ENCODE measurements at regions not wholly inside any gene's neighbourhood (a gene's known extent, or its start where the extent isn't known, plus 50 kb on each side); places are given as distances from the start of the nearest gene placed in this dataset.
A peak's percentile ranks its signal among the peaks of the same experiment; 100 is the strongest.
"Not testable (repeated sequence)": the region's sequence is repeated elsewhere in the genome, so short reads cannot be mapped to it uniquely, and the experiment has no call there.

DNA sequence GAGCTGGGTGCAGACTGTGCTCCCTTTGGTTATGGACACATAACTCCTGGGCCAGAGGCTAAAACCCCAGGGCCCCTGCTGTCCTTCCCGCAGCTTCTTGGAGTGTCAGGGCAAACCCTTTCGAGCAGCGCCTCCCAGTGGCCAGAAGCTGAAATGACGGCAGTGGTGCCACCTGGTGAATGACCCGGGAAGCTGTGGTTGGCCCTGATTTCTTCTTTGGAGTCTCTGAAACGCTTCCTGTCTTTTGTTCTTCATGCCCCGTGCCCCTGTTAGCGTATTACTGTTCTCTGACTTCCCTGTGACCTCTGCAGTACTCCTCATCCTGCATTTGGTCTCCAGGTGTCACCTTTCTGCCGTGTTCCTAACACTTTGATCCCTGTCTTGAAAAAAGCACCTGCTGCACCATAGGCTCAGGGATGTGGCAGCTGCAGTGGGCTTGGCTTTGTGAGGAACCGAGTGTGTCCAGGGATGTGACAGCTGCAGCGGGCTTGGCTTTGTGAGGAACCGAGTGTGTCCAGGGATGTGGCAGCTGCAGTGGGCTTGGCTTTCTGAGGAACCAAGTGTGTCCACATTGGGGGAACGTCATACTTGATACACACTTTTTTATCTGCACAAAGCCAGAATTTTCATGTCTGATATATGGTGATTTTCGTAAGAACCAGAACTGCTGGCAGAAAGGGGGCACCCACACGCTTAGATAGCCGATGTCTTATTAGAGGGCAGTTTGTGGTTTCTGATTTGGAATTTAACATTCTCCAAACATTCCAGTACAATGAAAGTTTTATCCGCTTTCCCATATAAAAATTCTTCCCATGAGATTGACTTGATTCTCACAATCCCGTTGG lies 241.8 kb upstream of the FRG2C start:
- H3K27ac ChIP-seq (ENCODE audit: low read depth in 1 of 3, low read length in 2 of 3); H3K27me3 ChIP-seq (ENCODE audit: control insufficient read depth in 3 of 3, insufficient read depth in 3 of 3, low read length in 3 of 3); H3K4me1 ChIP-seq (ENCODE audit: control insufficient read depth in 3 of 3, insufficient read depth in 2 of 3, low read depth in 1 of 3, low read length in 2 of 3); DNase-seq; FAIRE-seq; H3K4me3 ChIP-seq (ENCODE audit: low read depth in 1 of 3, low read length in 3 of 3); H3K9me3 ChIP-seq (ENCODE audit: control insufficient read depth in 2 of 2, insufficient read depth in 1 of 2, low read depth in 1 of 2, low read length in 1 of 2): not testable (repeated sequence)
- peaks cover 0 to 23% (median 6%) of the 10 kb centered on the region in 3 donors for H3K36me3 ChIP-seq (ENCODE audit: control insufficient read depth in 3 of 3, insufficient read depth in 2 of 3, low read depth in 1 of 3, low read length in 3 of 3)
- 45 to 49% (median 47%) methylated on average over 17 to 18 of the region's 18 CpGs for WGBS, 3 donors

GRCh38 chr3:75425379-75425778 lies 238.7 kb upstream of the FRG2C start:
- not testable (repeated sequence) for H3K4me3 ChIP-seq (ENCODE audit: low read depth in 1 of 3, low read length in 3 of 3); H3K9me3 ChIP-seq (ENCODE audit: control insufficient read depth in 2 of 2, insufficient read depth in 1 of 2, low read depth in 1 of 2, low read length in 1 of 2); H3K4me1 ChIP-seq (ENCODE audit: control insufficient read depth in 3 of 3, insufficient read depth in 2 of 3, low read depth in 1 of 3, low read length in 2 of 3); DNase-seq; H3K27me3 ChIP-seq (ENCODE audit: control insufficient read depth in 3 of 3, insufficient read depth in 3 of 3, low read length in 3 of 3); FAIRE-seq; H3K27ac ChIP-seq (ENCODE audit: low read depth in 1 of 3, low read length in 2 of 3)
- H3K36me3 ChIP-seq (ENCODE audit: control insufficient read depth in 3 of 3, insufficient read depth in 2 of 3, low read depth in 1 of 3, low read length in 3 of 3): peaks cover 0 to 35% (median 6%) of the 10 kb centered on the region in 3 donors
- WGBS, 3 donors: 89 to 97% (median 96%) methylated on average over 11 of the region's 11 CpGs

DNA sequence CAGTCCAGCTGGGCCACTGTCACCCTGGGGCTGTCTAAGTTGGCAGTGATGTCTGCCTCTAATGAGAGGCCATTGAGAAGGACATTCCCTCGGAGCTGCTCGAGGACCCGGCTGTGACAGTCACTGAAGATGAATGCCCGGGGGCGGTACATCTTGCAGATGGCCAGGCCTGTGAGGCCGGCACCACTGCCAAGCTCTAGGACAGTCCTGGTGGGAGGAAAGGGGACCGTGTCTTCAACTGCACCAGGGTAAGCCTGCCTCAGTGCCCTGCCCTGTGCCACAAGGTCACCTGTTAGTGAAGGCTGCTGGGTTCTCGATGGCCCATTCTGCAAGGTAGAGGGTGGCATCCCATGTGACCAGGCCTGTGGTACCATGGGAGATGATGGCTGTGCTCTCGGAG lies 236.6 kb upstream of the FRG2C start:
- not testable (repeated sequence) for H3K4me3 ChIP-seq (ENCODE audit: low read depth in 1 of 3, low read length in 3 of 3); FAIRE-seq; H3K27me3 ChIP-seq (ENCODE audit: control insufficient read depth in 3 of 3, insufficient read depth in 3 of 3, low read length in 3 of 3); DNase-seq; H3K4me1 ChIP-seq (ENCODE audit: control insufficient read depth in 3 of 3, insufficient read depth in 2 of 3, low read depth in 1 of 3, low read length in 2 of 3); H3K27ac ChIP-seq (ENCODE audit: low read depth in 1 of 3, low read length in 2 of 3); H3K9me3 ChIP-seq (ENCODE audit: control insufficient read depth in 2 of 2, insufficient read depth in 1 of 2, low read depth in 1 of 2, low read length in 1 of 2)
- H3K36me3 ChIP-seq (ENCODE audit: control insufficient read depth in 3 of 3, insufficient read depth in 2 of 3, low read depth in 1 of 3, low read length in 3 of 3): peaks cover 0 to 39% (median 6%) of the 10 kb centered on the region in 3 donors
- WGBS, 3 donors: 91 to 92% (median 91%) methylated on average over 9 of the region's 9 CpGs

GRCh38 chr3:75427906-75428305 lies 236.2 kb upstream of the FRG2C start:
- H3K36me3 ChIP-seq (ENCODE audit: control insufficient read depth in 3 of 3, insufficient read depth in 2 of 3, low read depth in 1 of 3, low read length in 3 of 3): peaks cover 0 to 38% (median 6%) of the 10 kb centered on the region in 3 donors
- not testable (repeated sequence) for H3K4me1 ChIP-seq (ENCODE audit: control insufficient read depth in 3 of 3, insufficient read depth in 2 of 3, low read depth in 1 of 3, low read length in 2 of 3); H3K9me3 ChIP-seq (ENCODE audit: control insufficient read depth in 2 of 2, insufficient read depth in 1 of 2, low read depth in 1 of 2, low read length in 1 of 2); FAIRE-seq; H3K27me3 ChIP-seq (ENCODE audit: control insufficient read depth in 3 of 3, insufficient read depth in 3 of 3, low read length in 3 of 3); DNase-seq; H3K27ac ChIP-seq (ENCODE audit: low read depth in 1 of 3, low read length in 2 of 3); H3K4me3 ChIP-seq (ENCODE audit: low read depth in 1 of 3, low read length in 3 of 3)
- WGBS, 3 donors: 89 to 93% (median 91%) methylated on average over 5 of the region's 5 CpGs

- not testable (repeated sequence) for H3K27ac ChIP-seq (ENCODE audit: low read depth in 1 of 3, low read length in 2 of 3)
Measured at GRCh38 chr3:75429561-75430220, 234.4 kb upstream of the FRG2C start.

GRCh38 chr3:75430406-75430805 lies 233.7 kb upstream of the FRG2C start:
- 88 to 92% (median 90%) methylated on average over 6 to 7 of the region's 7 CpGs for whole genome bisulfite sequencing, 3 donors
- peaks cover 0 to 33% (median 6%) of the 10 kb centered on the region in 3 donors for H3K36me3 ChIP-seq (ENCODE audit: control insufficient read depth in 3 of 3, insufficient read depth in 2 of 3, low read depth in 1 of 3, low read length in 3 of 3)
- H3K4me3 ChIP-seq (ENCODE audit: low read depth in 1 of 3, low read length in 3 of 3); H3K27ac ChIP-seq (ENCODE audit: low read depth in 1 of 3, low read length in 2 of 3); DNase-seq; H3K27me3 ChIP-seq (ENCODE audit: control insufficient read depth in 3 of 3, insufficient read depth in 3 of 3, low read length in 3 of 3); FAIRE-seq; H3K9me3 ChIP-seq (ENCODE audit: control insufficient read depth in 2 of 2, insufficient read depth in 1 of 2, low read depth in 1 of 2, low read length in 1 of 2); H3K4me1 ChIP-seq (ENCODE audit: control insufficient read depth in 3 of 3, insufficient read depth in 2 of 3, low read depth in 1 of 3, low read length in 2 of 3): not testable (repeated sequence)

More at GRCh38 chr3:75429561-75430220, 234.4 kb upstream of the FRG2C start:
- H3K27me3 ChIP-seq (ENCODE audit: control insufficient read depth in 3 of 3, insufficient read depth in 3 of 3, low read length in 3 of 3); FAIRE-seq; H3K4me1 ChIP-seq (ENCODE audit: control insufficient read depth in 3 of 3, insufficient read depth in 2 of 3, low read depth in 1 of 3, low read length in 2 of 3); H3K9me3 ChIP-seq (ENCODE audit: control insufficient read depth in 2 of 2, insufficient read depth in 1 of 2, low read depth in 1 of 2, low read length in 1 of 2); H3K4me3 ChIP-seq (ENCODE audit: low read depth in 1 of 3, low read length in 3 of 3): not testable (repeated sequence)
- peak; percentile 76 to 79 for DNase-seq
- H3K36me3 ChIP-seq (ENCODE audit: control insufficient read depth in 3 of 3, insufficient read depth in 2 of 3, low read depth in 1 of 3, low read length in 3 of 3): peaks cover 0 to 35% (median 6%) of the 10 kb centered on the region in 3 donors
- 55 to 64% (median 62%) methylated on average over 9 of the region's 9 CpGs for WGBS, 3 donors

- H3K27me3 ChIP-seq (ENCODE audit: control insufficient read depth in 3 of 3, insufficient read depth in 3 of 3, low read length in 3 of 3); FAIRE-seq; H3K9me3 ChIP-seq (ENCODE audit: control insufficient read depth in 2 of 2, insufficient read depth in 1 of 2, low read depth in 1 of 2, low read length in 1 of 2); DNase-seq; H3K4me3 ChIP-seq (ENCODE audit: low read depth in 1 of 3, low read length in 3 of 3); H3K4me1 ChIP-seq (ENCODE audit: control insufficient read depth in 3 of 3, insufficient read depth in 2 of 3, low read depth in 1 of 3, low read length in 2 of 3); H3K27ac ChIP-seq (ENCODE audit: low read depth in 1 of 3, low read length in 2 of 3): not testable (repeated sequence)
- peaks cover 0 to 26% (median under 1%) of the 10 kb centered on the region in 3 donors for H3K36me3 ChIP-seq (ENCODE audit: control insufficient read depth in 3 of 3, insufficient read depth in 2 of 3, low read depth in 1 of 3, low read length in 3 of 3)
- 81 to 86% (median 86%) methylated on average over 6 of the region's 6 CpGs for WGBS, 3 donors
Measured at GRCh38 chr3:75431120-75431519, 233.0 kb upstream of the FRG2C start.

DNA sequence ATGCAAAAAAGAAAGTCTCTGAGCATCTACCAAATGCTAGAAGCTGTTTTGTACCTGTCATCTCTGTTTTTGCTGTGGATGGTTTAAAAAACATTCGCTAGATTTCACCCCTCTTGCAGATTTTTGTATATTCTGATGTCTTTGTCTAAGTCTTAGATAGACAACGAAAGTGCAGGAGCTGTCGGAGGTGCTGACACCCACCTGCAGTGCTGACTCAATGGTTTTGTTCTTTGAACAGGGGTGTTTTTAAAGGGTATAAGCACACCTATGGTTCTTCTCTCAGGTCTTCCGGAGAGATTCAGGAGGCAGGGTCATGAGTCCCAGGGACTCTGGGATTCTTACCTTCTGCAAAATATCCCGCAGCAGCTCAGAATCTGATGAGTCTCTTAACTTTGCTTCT lies 231.7 kb upstream of the FRG2C start:
- WGBS, 3 donors: 91 to 95% (median 94%) methylated on average over 5 of the region's 5 CpGs
- H3K4me3 ChIP-seq (ENCODE audit: low read depth in 1 of 3, low read length in 3 of 3); H3K9me3 ChIP-seq (ENCODE audit: control insufficient read depth in 2 of 2, insufficient read depth in 1 of 2, low read depth in 1 of 2, low read length in 1 of 2); DNase-seq; H3K27ac ChIP-seq (ENCODE audit: low read depth in 1 of 3, low read length in 2 of 3); H3K4me1 ChIP-seq (ENCODE audit: control insufficient read depth in 3 of 3, insufficient read depth in 2 of 3, low read depth in 1 of 3, low read length in 2 of 3); FAIRE-seq; H3K27me3 ChIP-seq (ENCODE audit: control insufficient read depth in 3 of 3, insufficient read depth in 3 of 3, low read length in 3 of 3): not testable (repeated sequence)
- peaks cover 0 to 18% (median 0%) of the 10 kb centered on the region in 3 donors for H3K36me3 ChIP-seq (ENCODE audit: control insufficient read depth in 3 of 3, insufficient read depth in 2 of 3, low read depth in 1 of 3, low read length in 3 of 3)

Data from small intestine (tissue), 7 donors.